NCI-H510A (cell line): ENCODE measurements at regions not wholly inside any gene's neighbourhood (a gene's known extent, or its start where the extent isn't known, plus 50 kb on each side); places are given as distances from the start of the nearest gene placed in this dataset.
"Not testable (repeated sequence)": the region's sequence is repeated elsewhere in the genome, so short reads cannot be mapped to it uniquely, and the experiment has no call there.

Source experiments
- DNase-seq: peaks from one replicate; lab custom pipeline; 2025; lab: John Stamatoyannopoulos, UW

DNA sequence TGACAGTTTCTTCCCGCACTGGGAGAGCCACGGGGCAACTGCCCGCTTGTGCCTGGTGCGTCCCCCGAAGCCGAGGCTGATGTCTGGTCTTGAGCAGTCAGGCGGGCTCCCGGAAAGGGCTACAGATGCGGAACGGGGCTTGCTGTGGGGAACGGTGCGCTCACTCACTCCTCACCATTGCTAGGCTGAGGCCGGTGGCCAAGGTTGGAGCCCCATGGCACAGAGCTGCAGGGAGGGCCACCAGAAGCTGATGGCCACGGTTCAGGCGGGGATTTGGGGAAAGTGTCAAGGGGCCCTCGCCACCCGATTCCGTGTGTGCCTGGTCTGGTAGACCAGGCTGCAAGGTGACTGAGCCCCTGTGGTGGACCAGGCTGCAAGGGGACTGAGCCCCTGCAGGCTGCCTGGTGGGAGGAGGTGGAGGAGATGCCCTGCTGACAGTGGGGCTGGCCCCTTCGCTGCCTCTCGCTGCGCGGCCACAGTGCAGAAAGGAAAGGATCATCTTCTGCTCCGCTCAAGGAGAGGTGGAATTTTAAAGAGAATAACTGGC, 1315.8 kb downstream of the BRD1 start:
- no peak for DNase-seq

DNA sequence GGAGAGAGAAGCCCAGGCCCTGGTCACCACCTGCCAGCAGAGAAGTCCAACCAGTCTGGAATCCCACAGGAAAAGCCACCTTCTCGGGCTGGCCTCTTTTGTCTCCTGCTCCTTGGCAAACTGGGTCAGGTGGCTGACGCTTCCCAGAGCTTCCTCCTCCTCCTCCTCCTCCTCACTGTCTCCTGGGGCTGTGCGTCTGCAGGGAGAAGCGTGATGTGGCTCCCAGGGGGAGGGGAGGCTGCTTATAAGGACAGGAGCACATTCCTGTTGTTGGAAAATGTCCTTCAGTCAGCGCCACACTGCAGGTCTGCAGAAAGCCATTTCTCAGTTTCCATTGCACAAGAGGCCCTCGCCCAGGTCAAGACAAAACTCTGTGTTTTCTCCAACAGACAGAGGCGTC, 1316.5 kb downstream of the BRD1 start:
- no peak for DNase-seq

- DNase-seq, result no peak
Measured at GRCh38 chr22:48510599-48510998, 1317.1 kb downstream of the BRD1 start.

GRCh38 chr22:48507595-48508350, 1319.9 kb downstream of the BRD1 start:
- DNase-seq, result no peak

- no peak for DNase-seq
Measured at GRCh38 chr22:48507171-48507570, 1320.5 kb downstream of the BRD1 start.

DNA sequence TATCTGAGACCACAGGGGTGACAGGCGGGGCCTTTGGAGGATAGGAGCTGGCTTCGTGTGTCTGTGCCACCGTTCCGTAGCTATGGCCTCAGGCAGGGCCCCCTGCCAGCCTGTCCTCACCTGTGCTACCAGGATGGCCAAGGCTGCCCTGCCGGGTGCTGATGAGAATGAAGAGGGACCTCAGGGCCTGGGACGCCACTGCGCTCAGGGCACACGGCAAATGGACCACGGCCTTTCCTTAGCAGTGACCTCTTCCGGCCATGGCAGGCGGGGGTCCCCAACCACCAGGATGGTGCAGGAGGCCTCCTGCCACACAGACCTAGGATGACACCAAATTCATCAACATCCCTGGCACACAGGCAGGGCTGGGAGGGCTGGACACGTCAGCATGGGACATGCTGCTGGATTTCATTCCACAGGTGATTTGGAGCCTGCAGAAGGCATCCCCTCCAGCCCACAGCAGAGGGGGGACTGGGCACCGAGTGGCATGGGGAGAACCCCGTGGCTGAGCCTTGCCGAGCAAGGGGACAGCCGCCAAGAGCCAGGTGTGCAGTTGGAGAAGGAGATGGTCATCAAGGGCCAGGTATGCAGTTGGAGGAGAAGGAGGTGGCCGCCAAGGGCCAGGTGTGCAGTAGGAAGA, 1321.0 kb downstream of the BRD1 start:
- DNase-seq, result no peak

- DNase-seq, result no peak
Measured at GRCh38 chr22:48505891-48506290, 1321.8 kb downstream of the BRD1 start.

DNA sequence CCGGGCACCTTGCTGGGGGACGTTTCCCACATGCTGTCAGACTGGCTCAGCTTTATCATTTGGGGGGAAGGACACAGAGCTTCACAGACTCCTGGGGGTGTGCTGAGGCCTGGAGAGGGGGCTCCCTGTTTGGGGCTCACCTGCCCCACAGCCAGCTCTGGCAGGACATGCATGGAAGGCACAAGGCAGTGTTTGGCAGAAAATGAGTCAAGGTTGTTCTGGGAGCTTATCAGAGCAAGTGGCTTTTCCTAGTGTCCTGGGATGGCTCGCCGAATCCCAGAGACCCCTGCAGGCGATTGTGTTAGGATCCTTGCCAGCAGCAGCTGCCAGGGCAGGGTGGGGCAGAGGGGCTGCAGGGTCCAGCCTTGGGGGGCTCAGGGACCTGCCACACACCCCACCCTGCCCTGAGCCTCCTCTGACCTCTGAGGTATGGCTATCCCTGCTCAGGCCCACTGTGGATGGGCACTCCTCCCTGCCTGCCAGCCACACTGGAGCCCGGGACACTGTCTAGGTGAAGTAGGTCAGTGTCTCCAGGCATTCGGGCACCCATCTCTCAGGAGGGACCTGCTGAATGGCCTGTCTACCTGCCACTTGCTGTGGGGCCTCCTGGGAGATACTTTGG, 1323.0 kb downstream of the BRD1 start:
- DNase-seq, result no peak

DNA sequence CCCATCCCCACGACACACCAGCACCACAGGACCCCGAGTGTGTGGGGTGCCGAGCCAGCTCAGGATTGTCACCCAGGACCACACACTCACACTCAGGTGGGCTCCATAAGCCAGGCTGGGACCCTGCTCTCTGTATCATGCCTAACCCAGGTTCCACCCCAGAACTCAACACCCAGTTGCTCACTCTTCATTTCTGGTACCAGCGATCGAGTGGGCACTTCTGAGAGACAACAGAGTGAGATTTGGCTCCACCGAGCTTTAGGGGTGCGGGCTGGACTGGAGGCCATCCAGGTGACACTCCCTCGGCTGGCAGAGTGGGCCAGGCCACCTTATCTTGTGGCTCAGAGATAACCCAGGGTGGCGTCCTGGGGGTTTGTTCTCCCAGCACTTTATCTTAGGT, 1323.8 kb downstream of the BRD1 start:
- no peak for DNase-seq

DNA sequence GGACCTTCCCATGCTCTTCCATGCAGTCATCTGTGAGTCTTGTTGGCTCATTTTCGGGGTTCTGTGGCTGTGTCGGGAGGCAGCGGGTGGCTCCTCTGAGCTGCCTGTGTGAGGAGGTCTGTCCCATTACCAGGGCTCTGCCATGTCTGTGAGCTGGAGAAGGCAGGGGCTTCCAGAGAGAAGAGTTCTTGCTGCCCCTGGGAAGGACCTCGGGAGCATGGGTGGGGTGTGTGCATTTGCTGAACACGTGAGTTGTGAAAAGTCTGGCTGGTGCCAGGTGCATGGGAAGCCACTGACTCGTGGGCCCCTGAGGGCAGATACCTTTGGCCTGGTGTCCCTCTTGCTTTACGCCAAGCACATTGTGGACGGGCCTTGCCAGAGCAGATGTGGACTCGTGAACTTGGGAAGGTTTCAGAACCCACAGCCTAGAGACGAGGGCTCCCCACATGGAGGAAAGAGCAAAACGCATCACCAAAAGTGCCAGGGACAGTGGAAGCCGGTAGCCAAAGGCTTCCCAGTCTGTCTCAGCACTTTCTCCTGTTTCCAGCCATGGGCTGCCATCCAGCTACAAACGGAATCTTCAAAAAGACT, 1324.5 kb downstream of the BRD1 start:
- no peak for DNase-seq

DNA sequence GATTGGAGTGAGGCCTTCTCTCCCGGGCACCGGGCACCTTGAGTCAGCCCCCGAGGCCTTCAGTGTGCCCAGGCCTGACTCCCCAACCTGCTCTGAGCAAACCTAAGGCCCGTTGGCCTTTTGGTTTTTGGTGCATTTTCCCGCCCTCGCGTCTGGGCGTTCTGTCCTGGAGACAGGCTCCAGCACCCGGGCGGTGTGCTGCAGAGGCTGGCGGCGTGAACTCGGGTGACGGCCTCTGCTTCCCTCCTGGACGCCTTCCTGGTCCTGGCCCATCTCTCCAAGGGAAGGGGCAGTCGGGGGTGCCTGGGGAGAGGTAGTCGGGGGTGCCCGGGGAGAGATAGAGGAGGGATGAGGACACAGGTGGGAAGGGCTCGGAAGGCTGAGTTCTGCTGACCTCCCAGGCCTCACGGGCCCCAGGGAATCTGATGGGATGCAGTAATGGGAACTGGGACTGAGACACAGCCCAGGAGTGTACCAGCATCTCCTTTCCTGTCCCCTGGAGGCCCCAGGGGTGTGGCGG, 1326.4 kb downstream of the BRD1 start:
- no peak for DNase-seq

- DNase-seq, result no peak
Measured at GRCh38 chr22:48500471-48501230, 1327.0 kb downstream of the BRD1 start.

DNA sequence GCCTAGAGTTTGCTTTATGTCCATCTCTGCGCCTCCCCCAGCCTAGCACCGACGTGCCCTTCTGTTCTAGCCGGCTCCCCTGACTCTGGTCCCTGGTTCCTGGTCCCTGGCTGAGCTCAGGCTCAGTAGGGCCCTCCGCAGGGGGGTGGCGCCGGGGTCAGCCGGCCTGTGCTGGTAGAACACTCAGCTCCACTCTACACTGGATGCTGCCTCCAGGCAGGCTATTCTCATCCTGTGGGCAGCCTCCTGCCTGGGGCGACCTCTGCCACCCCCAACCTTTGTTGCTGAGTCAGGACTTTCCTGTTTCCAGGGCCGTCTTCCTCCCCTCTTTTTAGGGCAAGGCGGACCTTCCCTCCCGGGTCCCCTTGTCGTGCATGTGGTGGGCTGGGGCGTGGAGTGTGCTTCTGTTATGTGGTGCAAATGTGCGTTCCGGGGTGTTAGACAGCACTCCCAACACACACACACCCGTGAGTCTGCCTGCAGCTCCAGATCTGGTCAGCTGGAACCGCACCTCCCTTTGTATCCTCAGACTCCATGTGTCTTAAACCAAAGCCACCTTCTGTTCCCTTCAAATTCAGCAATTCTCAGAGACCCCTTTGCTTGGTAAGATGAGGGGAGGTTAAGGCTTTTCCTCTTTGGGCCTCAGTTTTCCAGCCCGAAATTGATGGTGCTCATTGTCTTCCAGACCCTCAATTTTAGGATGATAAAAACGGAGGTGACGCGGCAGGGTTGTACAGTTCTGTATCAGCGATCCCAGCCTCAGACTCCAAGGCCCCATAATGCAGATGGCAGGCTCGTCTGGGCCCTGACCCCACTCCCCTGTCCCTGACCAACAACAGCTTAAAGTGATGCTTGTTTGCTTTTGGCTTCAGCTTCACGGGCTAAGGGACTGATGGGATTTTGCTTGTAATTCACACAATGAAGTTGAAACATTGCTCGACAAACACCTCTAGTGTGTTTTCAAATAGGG, 1327.9 kb downstream of the BRD1 start:
- DNase-seq, result no peak

DNA sequence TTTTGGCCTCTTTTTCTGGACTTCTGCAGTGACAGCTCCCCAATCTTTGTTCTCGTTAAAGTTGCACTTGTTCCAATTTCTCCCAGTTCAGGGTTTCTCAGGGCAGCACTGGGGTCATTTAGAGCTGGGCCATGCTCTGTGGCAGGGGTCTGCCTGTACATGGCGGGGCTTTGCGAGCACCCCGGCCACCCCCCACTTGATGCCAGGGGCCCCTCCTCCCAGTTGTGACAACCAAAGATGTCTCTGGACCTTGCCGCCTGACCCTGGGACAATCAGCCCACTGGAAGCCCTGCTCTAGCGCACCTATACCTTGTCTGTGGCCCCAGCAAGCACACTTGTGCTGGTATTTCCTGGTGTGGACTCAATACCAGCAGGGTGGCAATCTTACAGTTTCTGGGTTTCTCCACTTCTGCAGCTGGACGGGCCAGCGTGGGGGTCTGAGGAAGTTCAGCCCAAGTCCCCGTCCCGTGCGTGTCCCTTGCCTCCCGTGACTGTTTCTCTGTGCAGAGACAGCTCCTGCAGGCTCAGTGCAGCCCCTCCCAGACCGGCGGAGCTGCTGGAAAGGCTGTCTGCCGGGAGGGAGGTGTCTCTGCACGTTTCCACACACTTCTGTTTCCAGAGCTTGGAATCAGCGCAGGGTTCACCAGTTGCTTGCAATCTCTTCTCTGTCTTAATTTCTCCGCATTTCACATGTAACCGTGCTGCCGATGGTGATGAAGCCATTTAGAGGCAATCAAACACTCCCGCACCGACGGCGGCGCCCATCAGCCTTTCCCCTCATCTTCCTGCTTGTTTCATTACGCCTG, 1328.9 kb downstream of the BRD1 start:
- DNase-seq, result no peak

- not testable (repeated sequence) for DNase-seq
Measured at GRCh38 chr22:48497743-48498520, 1329.7 kb downstream of the BRD1 start.

DNA sequence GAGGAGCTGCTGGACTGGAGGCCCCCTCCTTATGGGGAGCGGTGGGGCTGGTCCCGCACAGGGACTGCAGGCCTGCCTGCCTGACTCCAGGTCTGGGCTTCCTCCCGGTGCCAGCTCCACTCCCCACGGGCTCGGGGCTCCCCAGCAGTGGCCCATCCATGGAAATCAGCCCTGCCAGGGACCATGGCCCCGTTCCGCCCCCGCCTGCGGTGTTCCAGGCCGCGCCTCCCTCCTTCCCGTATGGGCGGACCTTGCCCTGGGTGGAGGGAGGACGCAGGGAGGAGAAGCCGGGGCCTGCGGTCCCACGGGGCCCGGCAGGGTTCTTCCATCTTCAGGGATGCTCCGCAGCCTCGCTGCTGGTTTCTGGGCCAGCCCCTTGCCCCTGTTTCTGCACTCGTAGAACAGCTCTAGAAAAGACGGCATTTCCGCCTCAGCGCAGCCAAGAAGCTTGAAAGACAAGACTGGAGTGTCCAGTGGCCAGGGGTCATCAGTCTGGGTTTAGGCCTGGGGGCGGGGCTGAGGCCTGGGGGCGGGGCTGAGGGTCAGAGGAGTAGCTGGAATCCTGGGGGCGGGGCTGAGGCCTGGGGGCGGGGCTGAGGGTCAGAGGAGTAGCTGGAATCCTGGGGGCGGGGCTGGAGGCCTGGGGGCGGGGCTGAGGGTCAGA, 1330.6 kb downstream of the BRD1 start:
- DNase-seq, result no peak

GRCh38 chr22:48496226-48496845, 1331.3 kb downstream of the BRD1 start:
- no peak for DNase-seq

- no peak for DNase-seq
Measured at GRCh38 chr22:48495751-48496080, 1332.0 kb downstream of the BRD1 start.
